H1 (cell line): ENCODE measurements at regions not wholly inside any gene's neighbourhood (a gene's known extent, or its start where the extent isn't known, plus 50 kb on each side); places are given as distances from the start of the nearest gene placed in this dataset.

Source experiments
- BCL11A ChIP-seq, 2 experiments: IDR thresholded peaks; one replicate each; pipeline ENCODE4 v1.6.1; 2011; ENCODE audit warnings: low read depth in 2 of 2, low read length in 2 of 2, mild to moderate bottlenecking in 2 of 2
- CTBP2 ChIP-seq: IDR thresholded peaks from 2 replicates; pipeline ENCODE4 v1.7.0; 2011; ENCODE audit warnings: borderline replicate concordance, mild to moderate bottlenecking, moderate library complexity, mixed read lengths, low read length; ENCODE audit not compliant: insufficient read depth, insufficient read length
- KDM4A ChIP-seq: IDR thresholded peaks from one replicate; pipeline ENCODE4 v1.7.1; 2012; ENCODE audit warnings: low read depth, mild to moderate bottlenecking, moderate library complexity, low read length, inconsistent platforms; ENCODE audit not compliant: severe bottlenecking
- MAFK ChIP-seq: IDR thresholded peaks from 2 replicates; pipeline ENCODE4 v1.6.1; 2012; ENCODE audit warnings: low read depth, mild to moderate bottlenecking, improper control_type of control experiment, low read length
- POLR2A ChIP-seq, 2 experiments: IDR thresholded peaks; 1 replicate in 1 of 2; 2 replicates in 1 of 2; pipeline ENCODE4 v1.6.1; 2011; ENCODE audit warnings: low read depth in 2 of 2, low read length in 2 of 2, mild to moderate bottlenecking in 2 of 2; ENCODE audit errors: control extremely low read depth in 1 of 2
- SAP30 ChIP-seq: fragments of 300-600 bp; sonication (generic); IDR thresholded peaks from 2 replicates; pipeline ENCODE4 v1.7.1; 2012; ENCODE audit warnings: low read length, moderate library complexity, mild to moderate bottlenecking, inconsistent platforms; ENCODE audit not compliant: insufficient read depth, insufficient replicate concordance
- SIN3A ChIP-seq, 2 experiments: IDR thresholded peaks in 1 of 2; conservative IDR thresholded peaks in 1 of 2; 2 replicates each; pipeline ENCODE4 v1.6.1; 2011 to 2012; ENCODE audit warnings: low read length in 2 of 2, improper control_type of control experiment in 1 of 2, low read depth in 1 of 2, mild to moderate bottlenecking in 1 of 2
- TF ChIP-seq, protein P1 (sequence below), 3 experiments: IDR thresholded peaks; 1 replicate in 2 of 3; 2 replicates in 1 of 3; pipeline versions ENCODE4 v1.5.1 to v1.6.1; 2011; ENCODE audit warnings: low read length in 3 of 3, mild to moderate bottlenecking in 3 of 3, inconsistent platforms in 2 of 3, low read depth in 1 of 3, moderate library complexity in 1 of 3; ENCODE audit not compliant: insufficient read depth in 1 of 3; ENCODE audit errors: control extremely low read depth in 1 of 3

DNA sequence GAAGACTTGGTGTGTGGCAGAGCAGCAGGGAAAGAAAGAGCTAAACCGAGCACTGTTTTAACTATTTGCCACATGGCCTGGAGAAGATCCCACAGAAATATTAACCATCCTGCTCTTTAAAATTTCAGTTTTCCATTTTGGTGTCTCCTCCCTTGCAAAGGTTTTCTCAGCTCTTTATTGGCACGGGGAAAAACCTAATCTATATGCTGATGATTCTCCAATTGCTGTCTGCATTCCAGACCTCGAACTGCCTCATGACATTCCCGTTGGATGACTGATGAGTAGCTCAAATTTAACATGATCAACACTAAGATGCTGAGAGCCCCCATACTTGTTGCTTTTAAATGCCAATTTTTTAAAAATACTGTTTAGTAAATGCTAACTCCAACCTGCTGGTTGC, 115.0 kb downstream of the EMP1 start (continued):
- no peak for TF ChIP-seq CTBP2
- TF ChIP-seq BCL11A (IDR thresholded peaks at IDR 0.05; ENCODE audit: low read depth in 2 of 2, low read length in 2 of 2): no peak
- TF ChIP-seq MAFK: no peak
- no peak for TF ChIP-seq SAP30
- TF ChIP-seq KDM4A: no peak
- no peak for TF ChIP-seq POLR2A (IDR thresholded peaks at IDR 0.05; ENCODE audit: control extremely low read depth in 1 of 2, low read depth in 2 of 2, low read length in 2 of 2)
- TF ChIP-seq SIN3A (conservative IDR thresholded peaks at IDR 0.05 in 1 of 2, IDR thresholded peaks at IDR 0.05 in 1 of 2; ENCODE audit: low read depth in 1 of 2, low read length in 2 of 2): no peak
- TF ChIP-seq, protein P1, sequence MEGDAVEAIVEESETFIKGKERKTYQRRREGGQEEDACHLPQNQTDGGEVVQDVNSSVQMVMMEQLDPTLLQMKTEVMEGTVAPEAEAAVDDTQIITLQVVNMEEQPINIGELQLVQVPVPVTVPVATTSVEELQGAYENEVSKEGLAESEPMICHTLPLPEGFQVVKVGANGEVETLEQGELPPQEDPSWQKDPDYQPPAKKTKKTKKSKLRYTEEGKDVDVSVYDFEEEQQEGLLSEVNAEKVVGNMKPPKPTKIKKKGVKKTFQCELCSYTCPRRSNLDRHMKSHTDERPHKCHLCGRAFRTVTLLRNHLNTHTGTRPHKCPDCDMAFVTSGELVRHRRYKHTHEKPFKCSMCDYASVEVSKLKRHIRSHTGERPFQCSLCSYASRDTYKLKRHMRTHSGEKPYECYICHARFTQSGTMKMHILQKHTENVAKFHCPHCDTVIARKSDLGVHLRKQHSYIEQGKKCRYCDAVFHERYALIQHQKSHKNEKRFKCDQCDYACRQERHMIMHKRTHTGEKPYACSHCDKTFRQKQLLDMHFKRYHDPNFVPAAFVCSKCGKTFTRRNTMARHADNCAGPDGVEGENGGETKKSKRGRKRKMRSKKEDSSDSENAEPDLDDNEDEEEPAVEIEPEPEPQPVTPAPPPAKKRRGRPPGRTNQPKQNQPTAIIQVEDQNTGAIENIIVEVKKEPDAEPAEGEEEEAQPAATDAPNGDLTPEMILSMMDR (IDR thresholded peaks at IDR 0.05; ENCODE audit: control extremely low read depth in 1 of 3, insufficient read depth in 1 of 3, low read depth in 1 of 3, low read length in 3 of 3): no peak
- TF ChIP-seq, all 59 proteins: peak for 0
